A549 (cell line): ENCODE measurements at regions not wholly inside any gene's neighbourhood (a gene's known extent, or its start where the extent isn't known, plus 50 kb on each side); places are given as distances from the start of the nearest gene placed in this dataset.

Source experiments
- ATAC-seq, 2 experiments: fragments of 200-7000 bp in 1 of 2; fragments of >200 bp in 1 of 2; cut with Nextera tagmentation in 1 of 2; cut with Tn5 transposase in 1 of 2; 3 replicates each; pipeline versions ENCODE4 v1.8.0 to v1.9.1; 2018 to 2020; ENCODE audit warnings: mild to moderate bottlenecking in 1 of 2, moderate library complexity in 1 of 2
- CTCF ChIA-PET: fragments of 300-600 bp; sonication (Branson Sonifier 250); formaldehyde crosslinking; extraction: SDS; loops from one replicate; lab custom pipeline; 2021; ENCODE audit warnings: antibody characterized with exemption, inconsistent platforms; lab: Yijun Ruan, JAX
- POLR2A ChIA-PET: fragments of 350-600 bp; formaldehyde crosslinking; extraction: SDS; loops from one replicate; lab custom pipeline; 2021; ENCODE audit warnings: antibody characterized with exemption, inconsistent platforms; lab: Yijun Ruan, JAX
- DNase-seq, 2 experiments: peaks; one replicate each; pipeline versions ENCODE4 v3.0.0 to v3.0.0-alpha.2; 2011 to 2016; ENCODE audit warnings: low read depth in 1 of 2, low spot score in 1 of 2
- FAIRE-seq: peaks from 2 replicates; lab custom pipeline; 2011; peaks lifted over from hg19 to GRCh38; lab: Jason Lieb, UNC
- H3K27ac ChIP-seq, 2 experiments: fragments of >200 bp; sonication (Bioruptor Twin); formaldehyde crosslinking; 3 replicates each; pipeline ENCODE4 v1.5.1; 2016 to 2017
- H3K4me1 ChIP-seq: fragments of >200 bp; sonication (Bioruptor Twin); formaldehyde crosslinking; 3 replicates; pipeline ENCODE4 v1.6.1; 2016
- H3K4me2 ChIP-seq: fragments of >200 bp; sonication (Bioruptor Twin); formaldehyde crosslinking; 3 replicates; pipeline ENCODE4 v1.6.1; 2016
- H3K4me3 ChIP-seq: fragments of >200 bp; sonication (Bioruptor Twin); formaldehyde crosslinking; 3 replicates; pipeline ENCODE4 v1.5.1; 2016
- H3K9me3 ChIP-seq: fragments of >200 bp; sonication (Bioruptor Twin); formaldehyde crosslinking; 3 replicates; pipeline ENCODE4 v1.6.1; 2016
- CBX2 ChIP-seq: fragments of 200-600 bp; sonication (generic); IDR thresholded peaks from 2 replicates; pipeline ENCODE4 v1.6.1; 2016; ENCODE audit warnings: low read depth, mild to moderate bottlenecking, borderline replicate concordance
- CHD2 ChIP-seq: fragments of 150-350 bp; IDR thresholded peaks from 2 replicates; pipeline ENCODE4 v1.6.1; 2014; ENCODE audit warnings: low read length; ENCODE audit not compliant: partially characterized antibody
- CHD4 ChIP-seq: fragments of 200-600 bp; sonication (generic); IDR thresholded peaks from 2 replicates; pipeline ENCODE4 v1.6.1; 2016; ENCODE audit warnings: antibody characterized with exemption, mild to moderate bottlenecking, borderline replicate concordance
- EHF ChIP-seq: fragments of 250-450 bp; sonication (Bioruptor Pico); IDR thresholded peaks from 2 replicates; pipeline ENCODE4 v1.5.0; 2020; ENCODE audit warnings: mild to moderate bottlenecking
- EHMT2 ChIP-seq: fragments of 200-600 bp; sonication (generic); IDR thresholded peaks from 2 replicates; pipeline ENCODE4 v1.6.1; 2016; ENCODE audit warnings: antibody characterized with exemption, low read depth, mild to moderate bottlenecking, moderate library complexity
- EP300 ChIP-seq, 2 experiments: fragments of >200 bp; sonication (Bioruptor Twin); formaldehyde crosslinking; IDR thresholded peaks; 2 replicates in 1 of 2; 3 replicates in 1 of 2; pipeline ENCODE4 v1.6.1; 2016 to 2017
- FOSB ChIP-seq: fragments of 250-450 bp; sonication (Bioruptor Pico); IDR thresholded peaks from 2 replicates; pipeline ENCODE4 v1.5.0; 2020; ENCODE audit warnings: mild to moderate bottlenecking, moderate library complexity
- FOSL2 ChIP-seq, 2 experiments: fragments of 450-650 bp in 1 of 2; fragments of >200 bp in 1 of 2; sonication (Bioruptor Twin) in 1 of 2; formaldehyde crosslinking; IDR thresholded peaks; 2 replicates each; pipeline versions ENCODE4 v1.5.0 to v1.6.1; 2016 to 2020; ENCODE audit warnings: mild to moderate bottlenecking in 1 of 2, moderate library complexity in 1 of 2
- FOXS1 ChIP-seq: fragments of 250-450 bp; sonication (Bioruptor Pico); IDR thresholded peaks from 2 replicates; pipeline ENCODE4 v1.5.0; 2020; ENCODE audit warnings: mild to moderate bottlenecking, moderate library complexity
- HES2 ChIP-seq: fragments of >200 bp; sonication (Bioruptor Twin); formaldehyde crosslinking; IDR thresholded peaks from 2 replicates; pipeline ENCODE4 v1.6.1; 2016
- HEYL ChIP-seq: fragments of 250-450 bp; sonication (Bioruptor Pico); IDR thresholded peaks from 2 replicates; pipeline ENCODE4 v1.8.0; 2021; ENCODE audit warnings: mild to moderate bottlenecking, moderate library complexity
- HOXA7 ChIP-seq: fragments of 250-450 bp; sonication (Bioruptor Pico); IDR thresholded peaks from 2 replicates; pipeline ENCODE4 v1.5.0; 2020; ENCODE audit warnings: mild to moderate bottlenecking, moderate library complexity
- KDM1A ChIP-seq: fragments of 200-600 bp; sonication (generic); IDR thresholded peaks from 2 replicates; pipeline ENCODE4 v1.6.1; 2016; ENCODE audit warnings: low read depth, mild to moderate bottlenecking
- KDM5A ChIP-seq: fragments of 200-600 bp; sonication (generic); IDR thresholded peaks from 2 replicates; pipeline ENCODE4 v1.6.1; 2016; ENCODE audit warnings: antibody characterized with exemption, mild to moderate bottlenecking
- NFE2L2 ChIP-seq: fragments of 150-350 bp; conservative IDR thresholded peaks from 2 replicates; pipeline ENCODE4 v1.6.1; 2014; ENCODE audit warnings: low read length
- PBX3 ChIP-seq: IDR thresholded peaks from 2 replicates; pipeline ENCODE4 v1.6.1; 2012
- POLR2A ChIP-seq: IDR thresholded peaks from 2 replicates; pipeline ENCODE4 v1.6.1; 2012; ENCODE audit warnings: mild to moderate bottlenecking, low read length
- POLR2AphosphoS2 ChIP-seq: conservative IDR thresholded peaks from 2 replicates; pipeline ENCODE4 v1.6.1; 2012; ENCODE audit warnings: low read length, improper control_type of control experiment, inconsistent platforms
- RAD21 ChIP-seq, 2 experiments: fragments of >200 bp in 1 of 2; sonication (Bioruptor Twin) in 1 of 2; formaldehyde crosslinking in 1 of 2; IDR thresholded peaks in 1 of 2; conservative IDR thresholded peaks in 1 of 2; 2 replicates in 1 of 2; 3 replicates in 1 of 2; pipeline ENCODE4 v1.6.1; 2012 to 2018; ENCODE audit warnings: inconsistent platforms in 1 of 2
- RCOR1 ChIP-seq: fragments of 150-350 bp; IDR thresholded peaks from 2 replicates; pipeline ENCODE4 v1.6.1; 2014; ENCODE audit warnings: antibody characterized with exemption, low read length, low read depth
- REST ChIP-seq: fragments of 200-600 bp; sonication (generic); IDR thresholded peaks from 2 replicates; pipeline ENCODE4 v1.6.1; 2016; ENCODE audit warnings: antibody characterized with exemption, mild to moderate bottlenecking, moderate library complexity
- RFX5 ChIP-seq: fragments of 450-650 bp; IDR thresholded peaks from 2 replicates; pipeline ENCODE4 v1.7.1; 2014; ENCODE audit warnings: antibody characterized with exemption, mild to moderate bottlenecking, moderate library complexity
- SMC3 ChIP-seq: fragments of >200 bp; sonication (Bioruptor Twin); formaldehyde crosslinking; IDR thresholded peaks from 3 replicates; pipeline ENCODE4 v1.6.1; 2018; ENCODE audit warnings: inconsistent platforms
- SREBF2 ChIP-seq: fragments of 450-650 bp; IDR thresholded peaks from 2 replicates; pipeline ENCODE4 v1.6.1; 2014; ENCODE audit warnings: mild to moderate bottlenecking, moderate library complexity
- ZC3H11A ChIP-seq: fragments of 450-650 bp; IDR thresholded peaks from 2 replicates; pipeline ENCODE4 v1.6.1; 2014; ENCODE audit warnings: antibody characterized with exemption, mild to moderate bottlenecking
- ZFP36 ChIP-seq: fragments of 450-650 bp; IDR thresholded peaks from 2 replicates; pipeline ENCODE4 v1.6.1; 2014; ENCODE audit warnings: borderline replicate concordance; ENCODE audit not compliant: partially characterized antibody
- ZNF302 ChIP-seq: fragments of 250-450 bp; sonication (Bioruptor Pico); IDR thresholded peaks from 2 replicates; pipeline ENCODE4 v1.9.0; 2021; ENCODE audit warnings: inconsistent platforms, mild to moderate bottlenecking, moderate library complexity
- ZSCAN20 ChIP-seq: fragments of 250-450 bp; sonication (Bioruptor Pico); IDR thresholded peaks from 2 replicates; pipeline ENCODE4 v1.8.0; 2022; ENCODE audit warnings: mild to moderate bottlenecking, moderate library complexity
- WGBS: methylation state at CpG from one replicate; pipeline ENCODE4 v1.1.6; 2017; ENCODE audit errors: missing lambda C conversion rate; 5-methylcytosine and 5-hydroxymethylcytosine counted together

DNA sequence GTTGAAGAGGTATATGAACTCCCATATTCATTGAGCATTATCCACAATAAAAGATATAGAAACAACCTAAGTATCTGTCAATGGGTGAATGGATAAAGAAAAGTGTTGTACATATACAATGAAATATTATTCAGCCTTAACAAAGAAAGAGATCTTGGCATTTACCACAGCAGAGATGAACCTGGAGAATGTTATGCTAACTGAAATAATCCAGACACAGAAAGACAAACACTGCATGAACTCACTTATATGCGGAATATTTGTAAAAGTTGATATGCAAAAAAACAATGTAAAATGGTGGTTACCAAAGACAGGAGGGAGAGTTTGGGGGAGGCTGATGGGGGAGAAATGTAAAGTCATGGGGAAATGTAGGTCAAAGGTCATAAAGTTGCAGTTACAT, 278.7 kb downstream of the ZNF608 start:
- Histone ChIP-seq H3K4me3 (no peak overlapping the region), H3K4me2 (no peak overlapping the region), H3K9me3 (no peaks in the 10 kb centered on the region), H3K27ac (no peak overlapping the region), H3K4me1 (no peaks in the 10 kb centered on the region)
- WGBS = 97% methylated on average over 1 of the region's 1 CpG
- ChIA-PET CTCF (no interaction called here), POLR2A (no interaction called here)
- ATAC-seq (no peak), DNase-seq (no peak), FAIRE-seq (no peak)
- no peak for TF ChIP-seq FOSL2 (IDR thresholded peaks at IDR 0.05)
- TF ChIP-seq FOSL2 (CRISPR knock-in tag; IDR thresholded peaks at IDR 0.05) = no peak
- no peak for TF ChIP-seq CHD2
- TF ChIP-seq HEYL (CRISPR knock-in tag) = no peak
- no peak for TF ChIP-seq PBX3
- TF ChIP-seq EHMT2 = no peak
- no peak for TF ChIP-seq NFE2L2
- no peak for TF ChIP-seq CBX2
- TF ChIP-seq KDM5A = no peak
- TF ChIP-seq EHF = no peak
- no peak for TF ChIP-seq POLR2AphosphoS2
- TF ChIP-seq RAD21 (conservative IDR thresholded peaks at IDR 0.05 in 1 of 2, IDR thresholded peaks at IDR 0.05 in 1 of 2) = no peak
- no peak for TF ChIP-seq CHD4
- TF ChIP-seq FOSB (CRISPR knock-in tag) = no peak
- TF ChIP-seq EP300 (IDR thresholded peaks at IDR 0.05) = no peak
- no peak for TF ChIP-seq FOXS1 (CRISPR knock-in tag)

DNA sequence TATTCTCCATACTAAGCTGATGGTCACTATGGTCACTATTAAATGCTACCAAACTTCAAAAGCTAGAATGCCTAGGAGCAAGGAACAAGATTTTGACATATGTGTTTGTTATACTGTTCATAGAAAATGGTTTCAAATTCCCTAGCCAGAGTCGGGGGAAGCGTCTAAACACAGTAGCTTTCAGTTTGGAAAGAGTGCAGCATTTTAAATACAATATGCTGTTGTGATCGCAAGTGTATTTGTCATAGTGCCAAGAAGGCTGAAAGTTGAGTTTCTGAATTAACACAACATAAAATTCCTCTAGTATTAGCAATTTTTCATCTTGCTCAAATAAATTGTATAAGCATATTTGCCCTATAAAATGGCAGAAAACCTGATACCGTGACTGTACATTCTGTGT, 280.4 kb downstream of the ZNF608 start:
- WGBS = 87% methylated on average over 4 of the region's 4 CpGs
- Histone ChIP-seq H3K9me3 (no peaks in the 10 kb centered on the region), H3K4me3 (no peak overlapping the region), H3K4me1 (no peaks in the 10 kb centered on the region), H3K27ac (no peak overlapping the region), H3K4me2 (no peak overlapping the region)
- ChIA-PET CTCF (no interaction called here), POLR2A (no interaction called here)
- ATAC-seq (no peak), FAIRE-seq (no peak), DNase-seq (no peak)
- no peak for TF ChIP-seq SMC3
- TF ChIP-seq ZNF302 (CRISPR knock-in tag) = no peak
- TF ChIP-seq KDM5A = no peak
- TF ChIP-seq HOXA7 (CRISPR knock-in tag) = no peak
- no peak for TF ChIP-seq CHD2
- no peak for TF ChIP-seq HES2
- no peak for TF ChIP-seq FOXS1 (CRISPR knock-in tag)
- no peak for TF ChIP-seq ZFP36
- no peak for TF ChIP-seq POLR2AphosphoS2
- no peak for TF ChIP-seq KDM1A
- TF ChIP-seq REST = no peak
- no peak for TF ChIP-seq FOSL2 (IDR thresholded peaks at IDR 0.05)
- TF ChIP-seq FOSL2 (CRISPR knock-in tag; IDR thresholded peaks at IDR 0.05) = no peak
- no peak for TF ChIP-seq RCOR1
- no peak for TF ChIP-seq CBX2
- TF ChIP-seq SREBF2 = no peak
- TF ChIP-seq RFX5 = no peak
- no peak for TF ChIP-seq ZSCAN20 (CRISPR knock-in tag)
- TF ChIP-seq POLR2A = no peak
- TF ChIP-seq ZC3H11A = no peak
